NCI-H774 (cell line): ENCODE measurements at regions not wholly inside any gene's neighbourhood (a gene's known extent, or its start where the extent isn't known, plus 50 kb on each side); places are given as distances from the start of the nearest gene placed in this dataset.
"Not testable (repeated sequence)": the region's sequence is repeated elsewhere in the genome, so short reads cannot be mapped to it uniquely, and the experiment has no call there.

Source experiments
- DNase-seq: peaks from one replicate; lab custom pipeline; 2025; lab: John Stamatoyannopoulos, UW

DNA sequence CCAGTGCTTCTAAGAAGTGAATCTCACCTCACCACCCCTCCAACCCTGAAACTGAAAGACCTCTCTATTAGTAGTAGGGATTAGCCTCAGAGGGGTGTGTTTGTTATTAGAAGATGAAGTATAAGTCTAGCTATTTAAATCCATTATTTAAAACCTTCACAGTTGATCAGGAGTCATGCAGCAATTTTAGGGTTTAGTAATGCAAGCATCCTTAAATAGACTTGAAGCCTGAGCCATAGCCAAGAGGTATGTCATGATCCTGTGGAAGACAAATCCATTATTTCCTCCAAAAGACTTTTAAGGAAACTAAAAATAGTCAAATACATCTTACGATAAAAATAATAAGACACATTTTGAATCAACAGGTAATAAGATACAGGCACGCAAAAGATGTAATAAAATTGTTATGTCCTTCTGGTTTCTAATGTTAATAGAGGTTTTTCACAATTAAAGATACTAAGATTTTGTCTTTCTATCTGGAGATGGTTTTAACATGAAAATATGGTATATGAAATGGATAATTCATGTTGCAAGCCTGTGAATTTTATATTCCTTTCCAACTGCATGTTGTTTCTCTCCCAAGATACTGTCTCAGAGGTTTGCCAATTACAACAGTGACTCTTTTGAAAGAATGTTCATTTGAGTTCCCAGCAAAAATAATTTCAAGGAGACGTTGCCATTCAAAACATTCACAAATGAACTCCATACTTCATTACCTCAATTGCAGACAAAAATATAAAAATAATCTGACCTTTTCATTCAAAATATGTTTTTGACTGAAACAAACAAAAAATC lies 68.0 kb downstream of the LUZP4 start:
- DNase-seq, result no peak

GRCh38 chrX:115359508-115359907 lies 70.0 kb downstream of the LUZP4 start:
- DNase-seq, result not testable (repeated sequence)

- no peak for DNase-seq
These were observed 70.8 kb downstream of the LUZP4 start for GRCh38 chrX:115360220-115360781.

DNA sequence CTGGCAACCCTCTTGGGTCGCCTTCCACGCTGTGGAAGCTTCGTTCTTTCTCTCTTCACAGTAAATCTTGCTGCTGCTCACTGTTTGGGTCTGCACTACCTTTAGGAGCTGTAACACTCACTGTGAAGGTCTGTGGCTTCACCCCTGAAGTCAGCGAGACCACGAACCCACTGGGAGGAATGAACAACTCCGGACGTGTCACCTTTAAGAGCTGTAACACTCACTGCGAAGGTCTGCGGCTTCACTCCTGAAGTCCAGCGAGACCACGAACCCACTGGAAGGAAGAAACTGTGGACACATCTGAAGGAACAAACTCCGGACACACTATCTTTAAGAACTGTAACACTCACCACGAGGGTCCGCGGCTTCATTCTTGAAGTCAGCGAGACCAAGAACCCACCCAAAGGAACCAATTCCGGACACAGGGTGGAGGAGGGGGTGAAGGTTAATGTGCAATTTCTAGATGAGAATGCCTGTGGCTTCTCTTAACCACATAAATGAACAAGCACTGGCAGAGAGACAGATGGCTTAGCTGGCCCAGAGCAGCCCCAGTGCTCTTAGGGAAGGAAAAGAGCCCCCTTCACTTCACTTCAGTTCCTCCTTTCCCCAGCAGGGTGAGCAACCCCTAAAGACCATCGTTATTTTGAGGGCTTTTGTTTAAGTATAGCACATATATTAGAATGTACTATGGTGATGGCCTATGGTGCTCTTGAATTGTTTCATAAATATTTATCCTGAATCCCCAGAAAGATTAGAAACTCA lies 73.0 kb downstream of the LUZP4 start:
- DNase-seq, result no peak

DNA sequence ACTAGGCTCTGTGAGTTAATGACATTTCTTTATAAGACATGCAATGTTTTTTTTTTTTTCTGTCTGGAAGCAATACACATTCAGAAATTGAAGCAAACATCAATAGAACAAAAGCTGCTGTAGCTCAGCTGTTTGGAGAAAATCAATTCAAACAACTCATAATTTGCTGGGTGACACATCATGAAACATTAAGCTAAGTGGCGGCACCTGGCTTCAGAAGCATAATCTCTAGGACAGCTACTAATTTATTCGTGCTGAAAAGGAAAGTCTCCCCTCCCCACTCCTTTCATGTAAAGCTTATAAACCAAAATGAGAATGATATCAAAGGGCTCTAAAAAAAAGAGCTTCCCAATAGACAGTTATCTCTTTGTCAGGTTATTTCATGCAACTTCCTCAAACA lies 73.9 kb downstream of the LUZP4 start:
- peak; percentile 33 for DNase-seq

- DNase-seq, result no peak
These were observed 74.4 kb downstream of the LUZP4 start for GRCh38 chrX:115363897-115364296.

- DNase-seq, result no peak
These were observed 75.2 kb downstream of the LUZP4 start for GRCh38 chrX:115364670-115365069.

DNA sequence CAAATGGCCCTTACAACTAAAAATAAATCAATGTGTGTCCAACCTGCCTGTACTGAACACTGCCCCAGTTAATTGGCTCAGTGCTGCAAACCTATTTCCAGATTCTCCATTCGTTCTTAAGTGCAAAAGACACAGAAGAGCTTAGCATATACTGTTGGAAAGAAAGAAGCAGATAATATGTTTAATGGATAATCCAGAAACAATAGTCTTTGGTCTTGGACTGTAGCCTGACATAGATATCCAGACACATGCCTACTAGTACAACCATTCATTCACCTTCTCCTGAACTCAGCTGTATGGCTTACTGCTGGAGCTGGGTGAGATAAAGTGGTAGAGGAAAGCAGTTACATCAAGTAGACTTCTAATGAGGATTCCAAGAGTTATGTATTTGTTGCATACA lies 77.0 kb downstream of the LUZP4 start:
- DNase-seq, result no peak

GRCh38 chrX:115367455-115367854 lies 77.9 kb downstream of the LUZP4 start:
- no peak for DNase-seq

DNA sequence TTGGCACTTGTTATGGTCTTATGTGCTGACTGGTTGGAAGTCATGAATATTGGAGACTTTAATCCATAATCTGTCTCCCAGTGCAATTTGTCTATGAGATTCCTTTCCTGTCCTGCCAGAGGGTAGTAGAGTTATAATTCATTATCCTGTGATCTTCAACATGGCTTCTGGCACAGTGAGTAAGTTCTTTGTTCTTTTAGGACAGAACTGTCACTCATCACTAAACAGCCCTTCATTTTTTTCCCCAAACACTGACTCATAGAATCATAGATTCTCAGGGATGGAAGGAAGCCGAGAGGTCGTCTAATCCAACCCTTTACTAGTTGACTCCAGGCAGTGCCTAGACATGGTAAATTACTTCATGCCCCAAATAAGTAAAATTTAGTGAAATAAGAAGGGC lies 78.4 kb downstream of the LUZP4 start:
- DNase-seq, result no peak

GRCh38 chrX:115368876-115369275 lies 79.4 kb downstream of the LUZP4 start:
- no peak for DNase-seq

DNA sequence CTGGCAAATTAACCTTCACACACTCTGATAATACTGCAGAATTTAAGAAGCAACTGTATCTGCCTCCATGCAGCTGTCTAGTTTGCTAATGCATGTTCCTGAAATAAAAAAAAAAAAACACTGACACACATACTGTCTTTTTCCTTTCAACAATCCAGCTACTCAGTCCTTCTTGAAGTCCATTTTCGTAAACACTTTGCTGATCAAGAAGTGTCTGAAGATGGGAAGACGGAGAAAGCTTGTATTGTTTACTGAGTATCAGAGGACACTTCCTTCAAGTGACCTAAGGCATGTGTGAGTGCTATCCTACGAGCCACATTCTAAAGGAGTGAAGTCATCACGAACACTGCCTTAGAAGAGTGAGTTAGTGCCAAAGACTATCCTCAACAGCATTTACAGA lies 82.6 kb downstream of the LUZP4 start:
- no peak for DNase-seq

GRCh38 chrX:115373308-115373707 lies 83.8 kb downstream of the LUZP4 start:
- no peak for DNase-seq

- no peak for DNase-seq
These were observed 89.0 kb downstream of the LUZP4 start for GRCh38 chrX:115378471-115378870.

DNA sequence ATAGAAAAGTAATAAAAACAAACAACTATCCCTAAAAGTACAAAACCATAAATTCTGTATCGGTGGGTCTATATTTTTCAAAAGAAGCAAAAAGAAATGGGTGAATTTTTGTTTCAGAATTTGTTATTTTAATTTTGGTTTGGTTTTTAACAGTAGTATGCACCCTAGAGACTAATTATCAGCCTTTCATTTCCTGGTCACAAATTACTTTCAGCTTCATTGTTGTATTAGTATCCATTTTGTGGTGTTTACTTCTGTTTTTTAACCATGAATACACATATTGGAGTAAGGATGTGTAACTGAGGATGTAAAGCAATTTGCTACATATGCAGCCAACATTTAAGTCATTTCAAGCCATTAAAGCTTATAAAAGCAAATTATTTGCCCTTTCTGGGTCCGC lies 97.8 kb downstream of the LUZP4 start:
- DNase-seq, result no peak

DNA sequence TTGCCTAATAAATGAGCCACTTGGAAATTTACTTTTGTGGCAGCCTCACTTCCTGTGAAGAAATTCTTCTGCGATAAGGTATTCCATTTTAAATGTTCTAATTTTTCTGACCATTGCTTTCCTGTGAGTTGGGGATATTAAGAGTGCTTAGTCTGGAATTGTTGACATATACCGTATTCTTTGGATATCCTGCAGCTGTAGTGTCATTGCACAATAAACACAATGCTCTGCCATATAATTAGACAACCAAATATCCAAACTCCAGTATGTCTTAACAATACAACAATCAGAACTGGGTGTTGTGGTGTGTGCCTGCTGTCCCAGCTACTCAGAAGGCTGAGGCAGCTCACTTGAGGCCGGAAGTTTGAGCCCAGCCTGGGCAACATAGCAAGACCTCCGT lies 99.4 kb downstream of the LUZP4 start:
- DNase-seq, result no peak

DNA sequence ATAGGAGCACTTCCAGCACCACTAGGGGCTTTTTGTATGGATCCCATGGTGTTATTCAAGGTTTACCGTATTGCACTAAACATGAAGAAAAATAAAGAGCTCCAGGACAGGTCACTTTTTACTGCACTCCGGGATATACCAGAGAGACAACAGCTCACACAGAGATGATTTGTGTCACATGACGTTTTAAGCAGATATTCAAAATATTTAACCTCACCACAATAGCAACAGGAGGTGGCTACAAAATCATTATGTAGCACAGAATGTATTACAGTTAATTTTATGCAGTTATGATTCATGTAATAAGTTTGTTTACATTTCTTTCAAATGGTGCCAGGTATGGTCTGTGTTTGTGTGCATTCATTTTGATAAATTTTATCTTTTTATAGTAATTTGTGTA lies 100.6 kb downstream of the LUZP4 start:
- DNase-seq, result no peak

DNA sequence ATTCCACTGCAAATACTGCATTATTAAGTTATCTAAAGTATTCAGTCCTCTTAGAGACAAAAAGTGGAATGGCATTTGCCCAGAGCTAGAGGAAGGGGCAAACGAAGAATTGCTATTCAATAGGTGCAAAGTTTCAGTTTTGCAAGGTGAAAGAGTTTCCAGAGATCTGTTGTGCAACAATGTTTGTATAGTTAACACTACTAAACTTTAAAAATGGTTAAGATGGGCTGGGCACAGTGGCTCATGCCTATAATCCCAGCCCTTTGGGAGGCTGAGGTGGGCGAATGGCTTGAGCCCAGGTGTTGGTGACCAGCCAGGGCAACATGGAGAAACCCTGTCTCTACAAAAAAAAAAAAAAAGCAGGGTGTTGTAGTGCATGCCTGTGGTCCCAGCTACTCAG lies 102.5 kb downstream of the LUZP4 start:
- no peak for DNase-seq

DNA sequence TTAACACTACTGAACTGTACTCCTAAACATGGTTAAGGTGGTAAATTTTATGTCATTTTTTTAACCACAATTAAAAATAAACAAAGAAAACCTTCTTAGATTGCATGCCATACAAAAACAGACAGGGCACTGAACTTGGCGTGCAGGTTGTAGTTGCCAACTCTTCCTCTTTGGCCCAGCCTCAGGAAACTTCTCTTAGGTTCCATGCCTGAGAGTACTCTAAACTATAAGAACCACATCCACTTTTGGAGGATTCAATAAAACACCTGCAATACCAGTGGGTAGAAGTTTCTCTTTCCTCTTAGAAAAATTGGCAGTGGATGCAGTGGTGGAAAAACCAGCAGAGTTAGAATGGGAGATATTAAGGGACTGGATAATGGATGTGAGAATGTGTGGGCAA lies 103.4 kb downstream of the LUZP4 start:
- no peak for DNase-seq

DNA sequence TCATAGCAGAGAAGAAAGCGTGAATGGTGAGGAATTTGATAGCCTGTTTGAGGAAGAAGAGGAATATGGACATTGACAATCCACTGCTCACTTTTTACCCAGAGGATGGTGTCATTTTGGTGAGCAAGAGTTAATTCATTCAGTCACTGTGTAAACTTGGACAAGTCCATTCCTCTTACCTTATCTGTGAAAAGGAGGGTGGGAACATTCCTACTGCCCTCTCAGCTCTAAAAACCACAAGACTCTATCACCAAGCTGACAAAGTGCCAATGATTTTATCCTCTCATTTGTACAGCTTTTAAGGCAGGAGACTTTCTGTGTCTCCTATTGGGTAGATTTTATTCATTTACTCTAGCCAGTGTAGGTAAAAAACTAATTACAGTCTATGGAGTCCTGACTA lies 103.8 kb downstream of the LUZP4 start:
- DNase-seq, result no peak

DNA sequence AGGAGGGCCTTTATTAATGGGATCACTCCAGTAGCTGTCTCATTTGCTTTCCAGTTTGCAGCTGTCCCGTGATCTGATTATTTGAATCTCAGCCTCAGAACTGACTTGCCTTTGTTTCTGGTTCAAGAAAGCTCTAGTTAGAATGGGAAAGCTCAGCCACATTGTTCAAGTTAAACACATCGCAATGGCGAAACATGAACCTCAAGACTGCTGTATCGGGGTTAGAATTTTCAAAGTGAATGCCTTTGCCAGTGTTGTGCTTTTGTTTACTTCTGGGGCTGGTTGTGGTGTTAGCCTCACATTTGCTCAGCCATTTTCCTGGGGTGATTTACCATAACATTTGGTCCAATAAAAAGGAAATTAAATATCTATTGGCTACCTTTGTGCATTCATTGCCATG lies 105.3 kb downstream of the LUZP4 start:
- DNase-seq, result not testable (repeated sequence)

DNA sequence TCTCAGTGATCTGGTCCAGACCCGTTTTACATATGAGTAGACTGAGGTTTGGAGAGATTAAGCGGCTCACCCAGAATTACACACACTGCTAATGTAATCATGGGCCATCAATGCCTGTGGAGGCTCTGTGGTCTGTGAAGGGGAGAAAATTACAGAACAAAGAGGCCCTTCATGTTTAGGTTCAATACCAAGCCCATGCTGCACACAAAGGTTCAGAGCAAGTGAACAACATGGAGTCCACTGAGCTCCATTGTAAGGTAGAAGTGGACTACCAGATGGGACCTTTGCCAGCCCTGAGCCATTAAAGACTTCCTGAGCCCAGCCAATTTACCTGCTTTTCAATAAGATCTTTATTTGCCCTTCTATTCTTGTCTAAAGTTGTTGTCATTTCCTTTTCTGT lies 109.8 kb downstream of the LUZP4 start:
- DNase-seq, result peak; percentile 12

GRCh38 chrX:115400960-115401359 lies 111.4 kb downstream of the LUZP4 start:
- DNase-seq, result no peak
